GM11168 (cell line): ENCODE measurements at regions not wholly inside any gene's neighbourhood (a gene's known extent, or its start where the extent isn't known, plus 50 kb on each side); places are given as distances from the start of the nearest gene placed in this dataset.

Source experiments
- in situ Hi-C: fragments of 300-500 bp; cut with MboI; formaldehyde crosslinking; loops from one replicate; pipeline ENCODE4 v1.12.0; 2022; ENCODE audit warnings: low sequenced_read_pairs; ENCODE audit not compliant: unreplicated experiment

DNA sequence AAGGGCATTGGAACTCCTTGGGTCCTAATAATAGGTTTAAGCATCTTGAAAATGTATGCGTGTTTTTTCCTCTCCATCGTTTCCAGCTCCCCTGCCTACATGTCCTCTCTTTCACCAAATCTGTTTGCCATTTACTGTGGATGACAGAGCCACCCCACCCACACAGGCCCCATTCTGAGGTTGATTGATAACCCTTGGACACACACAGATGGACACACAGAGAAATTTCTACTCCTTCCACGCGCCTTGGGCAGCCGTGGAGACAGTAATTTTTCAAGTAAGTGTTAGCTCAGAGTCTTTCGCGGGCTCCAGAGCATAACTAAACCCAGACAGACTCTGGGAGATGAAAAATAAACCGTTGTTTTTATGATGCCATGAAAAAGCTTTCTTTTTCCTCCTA lies 103.3 kb upstream of the NLRP1 start:
- in situ Hi-C loops: no loop called here

GRCh38 chr17:5693821-5694220 lies 109.5 kb upstream of the NLRP1 start:
- in situ Hi-C loops: no loop called here

GRCh38 chr17:5694551-5694950 lies 110.2 kb upstream of the NLRP1 start:
- in situ Hi-C loops: no loop called here

GRCh38 chr17:5695480-5695879 lies 111.2 kb upstream of the NLRP1 start:
- in situ Hi-C loops: no loop called here

- in situ Hi-C loops: no loop called here
Observed at GRCh38 chr17:5698959-5699358, 114.7 kb upstream of the NLRP1 start.

DNA sequence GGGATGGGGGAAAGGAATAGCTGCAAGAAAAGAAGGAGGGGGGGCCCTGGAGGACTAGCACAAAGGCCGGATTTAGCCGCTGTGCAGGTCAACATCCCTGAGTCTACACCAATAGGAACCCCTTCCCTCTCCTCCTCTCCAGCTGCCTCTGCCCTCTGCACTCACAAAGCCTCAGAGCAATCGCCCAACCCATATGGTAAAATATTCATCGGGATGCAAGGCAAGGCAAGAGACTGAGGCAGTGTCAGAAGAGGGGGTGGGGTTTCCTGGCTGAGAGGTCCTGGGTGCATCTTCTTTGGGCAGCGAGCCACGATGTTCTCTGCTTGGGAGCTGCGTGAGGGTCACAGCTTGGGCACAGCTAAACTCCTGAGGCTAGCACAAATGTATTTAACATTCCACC lies 115.5 kb upstream of the NLRP1 start:
- in situ Hi-C loops: no loop called here

DNA sequence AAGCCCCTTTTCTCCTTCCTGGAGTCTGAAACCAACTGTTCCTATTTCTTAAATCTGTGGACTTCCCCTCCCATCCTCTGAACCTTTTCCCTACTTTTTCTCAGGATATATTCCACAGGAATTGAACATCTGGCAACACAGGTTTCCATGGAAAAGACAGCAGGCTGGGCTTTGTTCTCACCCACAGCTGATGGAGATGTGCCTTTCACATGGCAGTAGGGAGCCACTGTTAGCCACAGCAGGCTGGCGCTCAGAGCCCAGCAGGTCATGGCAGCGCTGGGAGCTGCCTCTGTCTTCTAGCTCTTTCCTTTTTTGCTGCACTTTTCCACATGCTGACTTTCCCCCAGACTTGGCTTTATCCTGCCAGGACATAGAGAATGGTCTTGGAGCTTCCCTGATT lies 116.4 kb upstream of the NLRP1 start:
- in situ Hi-C loops: no loop called here

GRCh38 chr17:5701381-5701780 lies 117.1 kb upstream of the NLRP1 start:
- in situ Hi-C loops: no loop called here

GRCh38 chr17:5702951-5703510 lies 118.7 kb upstream of the NLRP1 start:
- in situ Hi-C loops: no loop called here

- in situ Hi-C loops: no loop called here
Observed at GRCh38 chr17:5703736-5704135, 119.4 kb upstream of the NLRP1 start.

GRCh38 chr17:5705081-5705875 lies 121.0 kb upstream of the NLRP1 start:
- in situ Hi-C loops: no loop called here

DNA sequence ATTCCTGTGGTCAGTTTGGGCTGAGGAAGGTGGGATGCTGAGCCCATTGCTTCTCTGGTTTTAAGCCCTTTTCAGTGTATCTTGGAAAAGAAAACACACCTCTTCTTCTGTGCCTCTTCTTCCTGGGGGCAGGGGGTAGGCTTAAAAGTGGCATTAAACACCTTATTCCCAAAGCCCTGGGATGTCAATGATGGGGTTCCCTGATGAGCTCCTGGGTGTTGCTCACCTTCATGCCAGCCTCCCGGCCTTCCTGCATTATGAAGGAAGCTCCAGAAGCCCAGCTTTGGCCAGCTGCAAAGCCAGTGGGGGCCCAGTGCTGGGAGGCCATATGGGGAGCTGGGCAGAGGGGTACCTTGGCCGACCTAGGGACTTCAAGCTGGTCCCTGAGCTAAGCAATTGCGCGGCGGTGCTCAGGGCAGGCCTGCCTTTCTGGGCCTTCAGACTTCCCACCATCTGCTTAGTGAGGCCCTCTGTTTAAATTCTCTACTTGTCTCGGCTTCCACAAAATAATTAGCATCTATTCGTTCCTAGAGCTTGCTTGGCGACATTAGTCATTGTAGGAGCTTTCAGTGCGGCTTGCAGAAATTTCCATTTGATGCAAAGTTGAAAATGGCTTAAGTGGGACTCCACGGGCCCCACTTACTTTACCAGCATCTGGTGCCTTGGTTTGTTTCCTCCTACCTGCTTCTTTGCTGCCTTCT lies 121.7 kb upstream of the NLRP1 start:
- in situ Hi-C loops: no loop called here

- in situ Hi-C loops: no loop called here
Observed at GRCh38 chr17:5706577-5707210, 122.4 kb upstream of the NLRP1 start.

- in situ Hi-C loops: no loop called here
Observed at GRCh38 chr17:5707482-5707881, 123.2 kb upstream of the NLRP1 start.

- in situ Hi-C loops: no loop called here
Observed at GRCh38 chr17:5708344-5708743, 124.0 kb upstream of the NLRP1 start.

- in situ Hi-C loops: no loop called here
Observed at GRCh38 chr17:5711344-5711743, 127.0 kb upstream of the NLRP1 start.

GRCh38 chr17:5714993-5715392 lies 130.7 kb upstream of the NLRP1 start:
- in situ Hi-C loops: loop anchor here (5.0 kb wide), 1 partner anchor 128 kb away; no protein-coding TSS in a partner anchor

DNA sequence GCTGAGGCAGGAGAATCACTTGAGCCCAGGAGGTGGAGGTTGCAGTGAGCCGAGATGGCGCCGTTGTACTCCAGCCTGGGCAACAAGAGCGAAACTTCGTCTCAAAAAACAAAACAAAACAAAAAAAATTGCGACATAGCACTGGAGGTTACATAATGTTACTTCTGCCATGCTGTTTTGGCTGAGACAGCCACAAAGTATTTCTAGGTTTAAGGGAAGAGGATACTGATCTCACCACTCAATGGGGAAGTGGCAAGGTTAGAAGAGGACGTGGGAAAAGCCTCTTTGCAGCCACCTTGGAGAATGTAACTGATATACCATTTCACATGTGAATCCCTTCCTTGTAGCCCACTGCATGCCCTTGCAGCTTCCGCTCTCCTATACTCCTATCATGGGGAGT lies 131.2 kb upstream of the NLRP1 start:
- in situ Hi-C loops: loop anchor here (5.0 kb wide), 1 partner anchor 128 kb away; no protein-coding TSS in a partner anchor

DNA sequence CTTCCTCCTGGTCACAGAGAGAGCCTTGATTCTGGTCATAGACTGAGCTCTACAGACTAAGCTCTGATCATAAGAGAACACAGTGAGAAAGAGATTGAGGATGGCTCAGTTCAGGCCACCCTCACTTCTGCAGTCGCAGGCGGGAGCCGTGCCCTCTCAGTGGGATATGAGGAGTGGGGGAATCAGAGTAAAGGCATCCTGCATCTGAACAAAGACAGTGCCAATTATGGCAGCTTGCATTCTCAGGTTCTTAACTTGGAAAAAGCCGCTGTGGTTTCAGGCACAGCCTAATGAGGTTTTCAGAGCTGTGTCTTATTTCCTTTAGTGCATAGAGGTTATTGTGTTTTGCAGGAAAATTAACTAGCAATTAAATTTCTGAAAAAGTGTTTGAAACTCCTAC lies 134.4 kb upstream of the NLRP1 start:
- in situ Hi-C loops: loop anchor here (5.0 kb wide), 1 partner anchor 131 kb away; no protein-coding TSS in a partner anchor

- in situ Hi-C loops: loop anchor here (5.0 kb wide), 1 partner anchor 133 kb away; no protein-coding TSS in a partner anchor
Observed at GRCh38 chr17:5719976-5720375, 135.7 kb upstream of the NLRP1 start.

DNA sequence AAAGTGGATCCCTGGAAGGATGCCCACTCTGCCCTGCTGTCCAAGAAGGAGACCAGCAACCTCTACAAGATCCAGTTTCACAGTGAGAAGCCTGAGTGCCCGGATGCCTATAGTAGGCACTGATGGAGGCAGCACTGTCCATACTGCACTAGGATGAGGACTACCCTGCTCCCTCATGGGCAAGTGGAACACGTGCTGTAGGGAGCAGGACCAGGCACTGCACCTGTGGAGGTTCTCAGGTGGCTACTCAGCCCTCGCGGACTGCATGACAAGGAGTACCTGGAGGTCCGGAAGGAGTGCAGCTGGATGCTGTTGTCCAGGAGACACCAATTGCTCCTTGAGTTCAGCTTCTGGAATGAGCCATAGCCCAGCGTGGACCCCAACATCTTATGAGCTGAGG lies 146.1 kb upstream of the NLRP1 start:
- in situ Hi-C loops: no loop called here
